HUES64 (cell line): ENCODE measurements at regions not wholly inside any gene's neighbourhood (a gene's known extent, or its start where the extent isn't known, plus 50 kb on each side); places are given as distances from the start of the nearest gene placed in this dataset.

Source experiments
- H3K27ac ChIP-seq: 2 replicates; pipeline ENCODE4 v1.7.0; 2013; ENCODE audit warnings: low read depth, low read length, inconsistent platforms
- H3K27me3 ChIP-seq: 2 replicates; pipeline ENCODE4 v1.6.1; 2013; ENCODE audit warnings: mild to moderate bottlenecking, low read length; ENCODE audit not compliant: insufficient read depth
- H3K36me3 ChIP-seq: 2 replicates; pipeline ENCODE4 v1.6.1; 2013; ENCODE audit warnings: mild to moderate bottlenecking, low read length; ENCODE audit not compliant: insufficient read depth
- H3K4me1 ChIP-seq: 2 replicates; pipeline ENCODE4 v1.6.1; 2013; ENCODE audit warnings: mild to moderate bottlenecking, low read length, moderate library complexity; ENCODE audit not compliant: insufficient read depth
- H3K4me3 ChIP-seq: 2 replicates; pipeline ENCODE4 v1.5.1; 2013; ENCODE audit warnings: mild to moderate bottlenecking, low read length, moderate library complexity
- H3K9ac ChIP-seq: 2 replicates; pipeline ENCODE4 v1.6.1; 2013; ENCODE audit warnings: mild to moderate bottlenecking, low read depth, low read length
- H3K9me3 ChIP-seq: 2 replicates; pipeline ENCODE4 v1.6.1; 2013; ENCODE audit warnings: low read depth, low read length; ENCODE audit not compliant: insufficient read depth
- WGBS: fragments of 150-250, 120-280 bp; methylation state at CpG from one replicate; pipeline ENCODE4 v1.1.7; 2013; ENCODE audit warnings: missing lambda C conversion rate; 5-methylcytosine and 5-hydroxymethylcytosine counted together

DNA sequence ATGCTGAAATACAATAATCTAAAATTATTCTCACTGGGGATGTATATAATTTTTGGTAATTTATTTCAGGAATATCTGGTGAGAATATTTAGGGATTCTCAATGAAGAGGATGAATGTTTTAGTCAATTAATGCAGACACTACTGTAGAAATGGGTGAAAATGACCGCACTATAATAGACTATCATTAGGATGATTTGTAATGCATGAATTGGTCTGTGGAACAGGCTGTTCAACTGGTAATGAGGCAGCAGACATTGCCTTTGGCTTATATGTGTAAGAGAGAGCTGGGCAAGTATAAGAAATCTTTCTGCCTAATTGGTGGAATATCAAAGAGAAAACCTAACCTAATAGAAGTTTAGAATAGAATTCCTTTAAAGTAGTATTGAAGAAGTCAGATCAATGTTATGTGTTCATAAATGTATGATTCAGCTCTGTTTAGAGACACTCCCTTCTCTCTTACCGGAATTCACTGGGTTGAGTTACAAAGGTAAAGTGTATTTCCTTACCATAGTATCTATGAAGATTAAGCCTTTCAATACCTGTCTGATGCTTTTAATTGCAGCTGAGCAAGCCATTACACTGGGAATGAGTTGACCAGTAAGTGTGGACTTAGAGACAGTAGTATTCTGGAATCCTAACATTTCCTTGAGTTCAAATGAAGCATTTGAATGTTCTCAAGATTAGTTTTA lies 274.5 kb downstream of the S1PR1 start:
- no peak overlapping the region for H3K27ac ChIP-seq
- no peaks in the 10 kb centered on the region for H3K27me3 ChIP-seq
- H3K4me3 ChIP-seq: no peak overlapping the region
- WGBS: 100% methylated on average over 1 of the region's 2 CpGs
- H3K4me1 ChIP-seq: no peaks in the 10 kb centered on the region
- 0 out of 2 replicates have a peak, but pooled peaks cover 4% of the 10 kb centered on the region for H3K9me3 ChIP-seq
- H3K9ac ChIP-seq: no peak overlapping the region
- no peaks in the 10 kb centered on the region for H3K36me3 ChIP-seq

DNA sequence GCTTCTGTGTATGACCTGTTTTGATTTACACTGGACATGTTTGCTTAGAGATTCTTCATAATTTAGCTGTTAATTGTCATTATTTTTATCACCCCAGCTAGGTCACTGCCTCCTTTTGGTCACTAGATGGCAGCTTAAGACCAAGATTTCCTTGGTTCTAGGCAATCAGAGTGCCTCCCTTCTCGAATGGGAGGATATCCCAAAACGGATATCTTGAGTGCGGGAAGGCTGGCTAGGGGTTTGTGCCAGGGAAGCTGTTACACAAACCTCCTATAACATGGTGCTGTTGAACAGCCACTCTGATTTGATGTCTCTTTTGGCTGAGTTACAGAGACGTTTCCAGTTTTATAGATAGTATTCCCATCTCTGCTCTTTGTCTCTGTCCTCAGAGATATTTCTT lies 283.5 kb downstream of the S1PR1 start:
- H3K27me3 ChIP-seq: no peaks in the 10 kb centered on the region
- no peak overlapping the region for H3K9ac ChIP-seq
- no peak overlapping the region for H3K4me3 ChIP-seq
- H3K4me1 ChIP-seq: no peaks in the 10 kb centered on the region
- WGBS: 20% methylated on average over 4 of the region's 4 CpGs
- H3K9me3 ChIP-seq: 0 out of 2 replicates have a peak, but pooled peaks cover 4% of the 10 kb centered on the region
- no peaks in the 10 kb centered on the region for H3K36me3 ChIP-seq
- H3K27ac ChIP-seq: no peak overlapping the region

DNA sequence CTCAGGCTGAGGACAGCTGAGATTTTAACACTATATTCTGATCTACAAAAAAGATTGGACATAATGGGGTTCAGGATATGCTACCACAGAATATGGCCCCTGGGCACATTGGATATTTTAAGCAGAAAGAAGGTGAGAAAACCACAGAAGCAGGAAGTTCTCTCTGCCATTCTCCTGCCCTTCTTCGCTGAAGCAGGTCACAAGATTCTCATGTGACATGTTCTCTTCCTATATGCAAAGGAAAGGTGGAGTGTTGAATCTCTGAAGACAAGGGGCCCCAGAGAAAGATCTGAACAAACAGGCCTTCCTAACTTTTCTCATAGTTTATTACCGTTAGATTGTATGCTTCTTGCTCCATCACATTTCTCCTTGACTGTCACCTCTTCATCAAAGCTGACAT lies 285.7 kb downstream of the S1PR1 start:
- no peaks in the 10 kb centered on the region for H3K9me3 ChIP-seq
- no peaks in the 10 kb centered on the region for H3K36me3 ChIP-seq
- no peaks in the 10 kb centered on the region for H3K4me1 ChIP-seq
- no peaks in the 10 kb centered on the region for H3K27me3 ChIP-seq
- WGBS: 100% methylated on average over 2 of the region's 2 CpGs
- H3K4me3 ChIP-seq: no peak overlapping the region
- H3K27ac ChIP-seq: no peak overlapping the region
- H3K9ac ChIP-seq: no peak overlapping the region

DNA sequence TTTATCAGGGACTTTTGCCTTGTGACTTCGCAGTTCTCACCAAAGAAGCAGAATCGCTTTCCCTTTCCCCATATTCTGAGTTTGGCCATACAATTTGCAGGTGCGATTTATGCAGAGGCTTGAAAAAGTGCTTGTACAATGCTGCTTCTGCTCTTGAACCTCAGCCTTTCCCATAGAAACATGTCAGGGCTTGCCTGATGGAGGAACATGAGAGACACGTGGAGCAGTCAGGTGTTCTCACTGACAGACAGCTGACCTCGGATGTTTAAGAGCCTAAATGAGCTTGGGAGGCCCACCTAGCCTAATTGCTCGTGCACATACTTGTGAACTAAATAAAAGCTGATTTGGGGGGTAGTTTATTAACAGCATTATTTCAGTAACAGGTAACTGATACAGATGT lies 290.0 kb downstream of the S1PR1 start:
- Histone ChIP-seq H3K27ac (no peak overlapping the region), H3K9ac (no peak overlapping the region), H3K27me3 (no peaks in the 10 kb centered on the region), H3K36me3 (no peaks in the 10 kb centered on the region), H3K4me3 (no peak overlapping the region), H3K4me1 (no peaks in the 10 kb centered on the region), H3K9me3 (peaks cover 6% of the 10 kb centered on the region)
- WGBS: 88% methylated on average over 6 of the region's 6 CpGs

DNA sequence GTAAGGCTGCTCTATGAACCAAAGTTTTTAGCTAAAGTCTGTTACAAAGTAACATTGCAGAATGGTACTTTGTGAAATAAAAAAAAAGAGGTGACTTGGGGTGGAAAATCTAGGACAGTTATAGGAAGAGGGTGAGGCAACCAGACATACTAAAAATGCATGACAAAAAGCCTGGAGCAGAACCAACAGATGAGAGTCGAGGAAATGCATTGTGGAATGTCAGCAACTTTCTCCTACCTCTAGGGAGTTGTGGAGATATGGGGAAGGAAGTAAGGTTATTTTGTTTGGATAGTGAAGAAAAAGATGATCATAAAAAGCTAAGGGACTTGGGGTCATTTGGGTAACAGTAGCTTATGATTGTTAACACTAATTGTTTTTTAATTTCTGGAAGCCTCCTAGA lies 295.6 kb downstream of the S1PR1 start:
- 82% methylated on average over 1 of the region's 1 CpG for WGBS
- Histone ChIP-seq H3K4me1 (no peaks in the 10 kb centered on the region), H3K27ac (no peak overlapping the region), H3K4me3 (no peak overlapping the region), H3K27me3 (no peaks in the 10 kb centered on the region), H3K36me3 (no peaks in the 10 kb centered on the region), H3K9ac (no peak overlapping the region), H3K9me3 (peaks cover 6% of the 10 kb centered on the region)

DNA sequence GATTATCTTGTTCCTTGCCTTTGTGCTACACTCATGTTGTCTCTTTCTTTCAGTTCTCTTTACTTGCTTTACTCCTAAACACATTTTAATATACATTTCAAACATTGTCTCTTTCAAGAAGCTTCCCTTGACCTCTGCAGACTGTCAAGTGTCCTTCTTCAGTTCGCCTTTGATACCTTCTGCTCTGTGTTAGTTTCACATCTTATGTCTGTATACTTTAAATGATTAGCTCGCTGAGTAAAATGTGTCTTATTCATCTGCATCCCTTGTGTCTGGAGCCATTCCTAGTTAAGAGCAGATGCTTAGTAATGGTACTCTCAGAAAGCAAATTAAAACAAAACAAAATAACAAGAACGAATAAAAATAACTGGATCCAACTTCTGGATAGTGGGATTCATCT lies 303.3 kb downstream of the S1PR1 start:
- H3K27me3 ChIP-seq: no peaks in the 10 kb centered on the region
- H3K27ac ChIP-seq: no peak overlapping the region
- WGBS: 91% methylated on average over 2 of the region's 3 CpGs
- H3K36me3 ChIP-seq: no peaks in the 10 kb centered on the region
- H3K4me1 ChIP-seq: no peaks in the 10 kb centered on the region
- no peak overlapping the region for H3K4me3 ChIP-seq
- H3K9me3 ChIP-seq: no peaks in the 10 kb centered on the region
- no peak overlapping the region for H3K9ac ChIP-seq

DNA sequence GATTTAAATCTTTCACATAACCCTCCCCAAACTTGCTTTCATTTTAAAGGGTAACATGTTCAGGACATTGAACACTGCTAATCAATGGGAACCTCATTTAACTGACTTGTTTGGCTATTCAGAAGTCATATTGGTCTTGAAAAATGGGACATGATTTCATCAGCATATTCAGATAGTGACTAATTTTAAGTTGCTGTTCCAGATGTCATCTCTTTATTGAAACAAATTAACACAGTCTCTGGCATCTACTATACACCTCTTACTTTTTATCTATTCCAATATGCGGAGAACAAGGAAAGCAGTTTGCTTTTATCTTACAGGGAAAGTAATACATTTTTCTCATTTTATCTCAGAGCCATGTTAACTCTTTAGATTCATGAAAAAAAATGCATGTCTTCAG lies 310.1 kb downstream of the S1PR1 start:
- Histone ChIP-seq H3K9ac (no peak overlapping the region), H3K9me3 (no peaks in the 10 kb centered on the region), H3K27me3 (no peaks in the 10 kb centered on the region), H3K4me3 (no peak overlapping the region), H3K36me3 (no peaks in the 10 kb centered on the region), H3K27ac (no peak overlapping the region), H3K4me1 (no peaks in the 10 kb centered on the region)
- WGBS: 57% methylated on average over 1 of the region's 1 CpG

DNA sequence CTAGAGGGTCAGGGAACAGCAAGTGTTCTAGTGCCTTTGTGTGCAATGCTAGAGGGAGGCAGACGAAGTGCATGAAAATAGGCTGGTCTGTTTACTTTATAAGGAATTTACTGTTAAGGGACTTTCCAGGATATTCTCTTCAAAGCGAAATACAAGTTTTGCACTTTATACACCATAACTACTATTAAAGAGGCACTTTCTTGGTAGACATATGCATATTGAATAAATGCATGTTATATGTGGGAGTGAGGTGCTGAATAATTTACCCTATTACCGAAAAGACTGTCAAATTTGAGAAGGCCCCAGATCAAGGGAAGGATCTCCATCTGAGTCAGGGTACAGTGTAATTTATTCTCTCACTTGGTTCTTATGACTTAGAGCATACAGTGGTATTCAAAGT lies 310.5 kb downstream of the S1PR1 start:
- no peak overlapping the region for H3K27ac ChIP-seq
- no peaks in the 10 kb centered on the region for H3K9me3 ChIP-seq
- no peak overlapping the region for H3K9ac ChIP-seq
- no peaks in the 10 kb centered on the region for H3K36me3 ChIP-seq
- H3K4me1 ChIP-seq: no peaks in the 10 kb centered on the region
- 54% methylated on average over 2 of the region's 3 CpGs for WGBS
- H3K4me3 ChIP-seq: no peak overlapping the region
- H3K27me3 ChIP-seq: no peaks in the 10 kb centered on the region

DNA sequence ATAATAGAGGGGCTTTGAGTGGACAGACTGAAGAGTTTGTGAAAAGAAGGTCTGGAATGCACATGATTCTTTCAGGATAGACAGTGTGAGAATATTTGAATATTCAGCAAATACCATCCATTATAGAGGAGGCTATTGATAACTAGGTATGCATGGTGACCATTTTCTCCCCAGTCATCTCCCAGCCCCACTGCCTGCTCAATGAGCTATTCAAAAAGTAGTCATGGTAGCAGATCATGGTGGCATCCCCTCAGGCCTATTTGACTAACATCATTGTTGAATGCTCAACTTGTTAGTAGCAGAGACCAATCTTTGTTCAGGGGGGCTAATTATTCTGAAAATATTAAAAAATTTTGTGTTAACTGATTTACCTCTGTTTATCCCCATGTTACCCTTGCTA lies 311.6 kb downstream of the S1PR1 start:
- Histone ChIP-seq H3K4me1 (no peaks in the 10 kb centered on the region), H3K27ac (no peak overlapping the region), H3K9me3 (no peaks in the 10 kb centered on the region), H3K36me3 (no peaks in the 10 kb centered on the region), H3K27me3 (no peaks in the 10 kb centered on the region), H3K4me3 (no peak overlapping the region), H3K9ac (no peak overlapping the region)

DNA sequence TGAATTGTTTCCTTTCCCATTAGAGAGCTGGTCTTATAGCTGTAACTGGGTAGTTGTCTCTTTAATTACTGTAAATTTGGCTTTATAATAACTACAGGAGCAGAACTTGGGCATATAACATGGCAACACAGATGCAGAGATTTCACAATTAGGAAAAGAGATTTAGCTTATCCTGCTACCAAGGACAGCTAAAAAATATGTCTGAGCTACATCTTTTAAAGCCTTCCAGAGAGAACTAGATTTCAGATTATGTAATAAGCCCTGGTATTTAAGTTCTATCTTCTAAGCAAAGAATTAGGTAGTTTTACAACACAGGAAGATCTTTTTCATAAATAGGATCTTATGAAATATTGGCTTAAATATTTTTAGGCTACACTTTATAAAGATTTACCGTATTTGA lies 313.8 kb downstream of the S1PR1 start:
- no peak overlapping the region for H3K4me3 ChIP-seq
- WGBS: no CpG with 5 or more reads among the region's 1 CpG
- H3K36me3 ChIP-seq: no peaks in the 10 kb centered on the region
- H3K27me3 ChIP-seq: no peaks in the 10 kb centered on the region
- no peaks in the 10 kb centered on the region for H3K9me3 ChIP-seq
- H3K27ac ChIP-seq: no peak overlapping the region
- no peaks in the 10 kb centered on the region for H3K4me1 ChIP-seq
- no peak overlapping the region for H3K9ac ChIP-seq

DNA sequence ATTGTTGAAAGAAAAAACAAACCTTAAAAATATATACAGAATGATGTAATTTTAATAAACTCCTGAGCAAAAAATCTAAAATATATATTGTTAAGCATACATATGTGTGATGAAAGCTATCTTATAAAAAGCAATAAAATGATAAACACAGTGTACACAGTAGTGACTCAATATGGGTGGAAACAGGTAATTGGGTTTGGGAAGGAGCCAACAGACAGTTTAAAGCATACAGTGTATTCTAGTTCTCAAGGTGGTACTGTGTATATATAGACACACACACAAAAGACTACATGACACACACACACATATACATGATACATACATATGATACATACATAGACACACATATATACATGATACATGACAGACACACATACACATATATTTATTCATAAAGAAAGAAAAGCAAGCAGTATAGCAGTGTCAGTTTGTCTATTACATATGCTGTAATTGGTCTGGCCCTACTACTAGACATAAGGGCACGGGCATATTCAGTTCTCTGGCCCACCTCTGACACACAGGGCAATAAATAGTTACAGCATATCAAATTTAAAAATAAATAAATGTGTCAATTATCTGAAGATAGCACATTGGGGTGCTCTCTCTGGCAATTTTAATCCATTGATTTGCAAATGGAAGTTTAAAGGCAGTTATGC lies 330.2 kb downstream of the S1PR1 start:
- no peak overlapping the region for H3K27ac ChIP-seq
- peaks cover 12% of the 10 kb centered on the region for H3K9me3 ChIP-seq
- WGBS: no CpG with 5 or more reads among the region's 1 CpG
- H3K9ac ChIP-seq: no peak overlapping the region
- H3K27me3 ChIP-seq: no peaks in the 10 kb centered on the region
- H3K36me3 ChIP-seq: no peaks in the 10 kb centered on the region
- H3K4me1 ChIP-seq: no peaks in the 10 kb centered on the region
- H3K4me3 ChIP-seq: no peak overlapping the region
